DOHH2 (cell line): ENCODE measurements at regions not wholly inside any gene's neighbourhood (a gene's known extent, or its start where the extent isn't known, plus 50 kb on each side); places are given as distances from the start of the nearest gene placed in this dataset.

Experiments
- EZH2phosphoT487 ChIP-seq: fragments of 200-600 bp; sonication (generic); IDR thresholded peaks from 2 replicates; pipeline ENCODE4 v1.6.1; 2017; ENCODE audit warnings: borderline replicate concordance, mild to moderate bottlenecking, antibody characterized with exemption, low read length, moderate library complexity, mixed read lengths
- TF ChIP-seq, protein P1 (sequence below): fragments of 200-600 bp; sonication (generic); IDR thresholded peaks from one replicate; pipeline ENCODE4 v1.5.1; 2014; ENCODE audit warnings: antibody characterized with exemption, mild to moderate bottlenecking, low read depth, low read length; ENCODE audit not compliant: poor library complexity, severe bottlenecking

DNA sequence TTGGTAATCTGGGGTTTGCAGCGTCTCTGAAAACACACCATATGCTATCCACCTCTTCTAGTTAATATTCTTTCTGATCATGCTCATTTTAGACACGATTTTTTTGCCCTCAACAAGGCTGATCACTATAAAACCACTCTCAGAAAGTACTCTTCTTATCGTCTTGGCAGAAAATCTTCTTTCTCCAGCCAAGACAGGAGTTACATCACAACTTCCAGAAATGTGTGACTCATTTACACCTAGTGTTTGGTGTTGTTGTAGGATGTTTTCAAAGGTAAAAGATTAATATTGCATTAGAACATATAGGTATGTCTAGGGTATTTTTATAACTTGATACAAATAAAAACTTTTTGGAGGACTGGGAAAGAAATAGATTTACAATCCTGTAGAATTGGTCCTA is 138.5 kb upstream of the NETO1 start:
- TF ChIP-seq, protein P1, sequence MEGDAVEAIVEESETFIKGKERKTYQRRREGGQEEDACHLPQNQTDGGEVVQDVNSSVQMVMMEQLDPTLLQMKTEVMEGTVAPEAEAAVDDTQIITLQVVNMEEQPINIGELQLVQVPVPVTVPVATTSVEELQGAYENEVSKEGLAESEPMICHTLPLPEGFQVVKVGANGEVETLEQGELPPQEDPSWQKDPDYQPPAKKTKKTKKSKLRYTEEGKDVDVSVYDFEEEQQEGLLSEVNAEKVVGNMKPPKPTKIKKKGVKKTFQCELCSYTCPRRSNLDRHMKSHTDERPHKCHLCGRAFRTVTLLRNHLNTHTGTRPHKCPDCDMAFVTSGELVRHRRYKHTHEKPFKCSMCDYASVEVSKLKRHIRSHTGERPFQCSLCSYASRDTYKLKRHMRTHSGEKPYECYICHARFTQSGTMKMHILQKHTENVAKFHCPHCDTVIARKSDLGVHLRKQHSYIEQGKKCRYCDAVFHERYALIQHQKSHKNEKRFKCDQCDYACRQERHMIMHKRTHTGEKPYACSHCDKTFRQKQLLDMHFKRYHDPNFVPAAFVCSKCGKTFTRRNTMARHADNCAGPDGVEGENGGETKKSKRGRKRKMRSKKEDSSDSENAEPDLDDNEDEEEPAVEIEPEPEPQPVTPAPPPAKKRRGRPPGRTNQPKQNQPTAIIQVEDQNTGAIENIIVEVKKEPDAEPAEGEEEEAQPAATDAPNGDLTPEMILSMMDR, result no peak
- no peak for TF ChIP-seq EZH2phosphoT487
